ENCODE measurements at regions not wholly inside any gene's neighbourhood (a gene's known extent, or its start where the extent isn't known, plus 50 kb on each side); places are given as distances from the start of the nearest gene placed in this dataset.

- ATAC-seq: no peak
- Mint-ChIP-seq H3K4me1 (no peaks in the 10 kb centered on the region), H3K9me3 (peaks cover 4% of the 10 kb centered on the region), H3K36me3 (no peaks in the 10 kb centered on the region), H3K27ac (no peak overlapping the region), H3K4me3 (no peak overlapping the region)
- DNase-seq (ENCODE audit: low spot score in 2 of 2): no peak
Observed at GRCh38 chr2:107027205-107027604, 141.2 kb upstream of the ST6GAL2 start.

- H3K9me3 Mint-ChIP-seq: peaks cover 4% of the 10 kb centered on the region
- no peaks in the 10 kb centered on the region for H3K4me1 Mint-ChIP-seq
- ATAC-seq: no peak
- no peak overlapping the region for H3K4me3 Mint-ChIP-seq
- H3K36me3 Mint-ChIP-seq: no peaks in the 10 kb centered on the region
- no peak for DNase-seq (ENCODE audit: low spot score in 2 of 2)
- no peak overlapping the region for H3K27ac Mint-ChIP-seq
Observed at GRCh38 chr2:107027810-107028209, 141.8 kb upstream of the ST6GAL2 start.

- no peaks in the 10 kb centered on the region for H3K36me3 Mint-ChIP-seq
- H3K27ac Mint-ChIP-seq: no peak overlapping the region
- DNase-seq (ENCODE audit: low spot score in 2 of 2): no peak
- no peak for ATAC-seq
- no peak overlapping the region for H3K4me3 Mint-ChIP-seq
- peaks cover 4% of the 10 kb centered on the region for H3K9me3 Mint-ChIP-seq
- H3K4me1 Mint-ChIP-seq: no peaks in the 10 kb centered on the region
Observed at GRCh38 chr2:107028661-107029060, 142.7 kb upstream of the ST6GAL2 start.

- H3K36me3 Mint-ChIP-seq: no peaks in the 10 kb centered on the region
- no peak overlapping the region for H3K27ac Mint-ChIP-seq
- DNase-seq (ENCODE audit: low spot score in 2 of 2) (no peak), ATAC-seq (no peak)
- no peaks in the 10 kb centered on the region for H3K4me1 Mint-ChIP-seq
- no peak overlapping the region for H3K4me3 Mint-ChIP-seq
- H3K9me3 Mint-ChIP-seq: peaks cover 16% of the 10 kb centered on the region
Observed at GRCh38 chr2:107036293-107036692, 150.3 kb upstream of the ST6GAL2 start.

GRCh38 chr2:107062173-107062572 lies 176.2 kb upstream of the ST6GAL2 start:
- DNase-seq (ENCODE audit: low spot score in 2 of 2) (no peak), ATAC-seq (no peak)
- H3K4me1 Mint-ChIP-seq: no peaks in the 10 kb centered on the region
- H3K36me3 Mint-ChIP-seq: no peaks in the 10 kb centered on the region
- H3K9me3 Mint-ChIP-seq: peaks cover 2% of the 10 kb centered on the region
- no peak overlapping the region for H3K27ac Mint-ChIP-seq
- no peak overlapping the region for H3K4me3 Mint-ChIP-seq

- Mint-ChIP-seq H3K9me3 (peaks cover 2% of the 10 kb centered on the region), H3K4me3 (no peak overlapping the region), H3K4me1 (no peaks in the 10 kb centered on the region), H3K36me3 (no peaks in the 10 kb centered on the region), H3K27ac (no peak overlapping the region)
- no peak for ATAC-seq
- no peak for DNase-seq (ENCODE audit: low spot score in 2 of 2)
Observed at GRCh38 chr2:107062599-107063220, 176.7 kb upstream of the ST6GAL2 start.

- Mint-ChIP-seq H3K4me3 (no peak overlapping the region), H3K4me1 (no peaks in the 10 kb centered on the region), H3K9me3 (peaks cover 2% of the 10 kb centered on the region), H3K27ac (no peak overlapping the region), H3K36me3 (no peaks in the 10 kb centered on the region)
- DNase-seq (ENCODE audit: low spot score in 2 of 2) (no peak), ATAC-seq (no peak)
Observed at GRCh38 chr2:107063228-107063627, 177.3 kb upstream of the ST6GAL2 start.

GRCh38 chr2:107064750-107065149 lies 178.8 kb upstream of the ST6GAL2 start:
- Mint-ChIP-seq H3K4me3 (no peak overlapping the region), H3K27ac (no peak overlapping the region), H3K36me3 (no peaks in the 10 kb centered on the region), H3K9me3 (peaks cover 2% of the 10 kb centered on the region), H3K4me1 (no peaks in the 10 kb centered on the region)
- ATAC-seq (no peak), DNase-seq (ENCODE audit: low spot score in 2 of 2) (no peak)

GRCh38 chr2:107068069-107068916 lies 182.3 kb upstream of the ST6GAL2 start:
- ATAC-seq (no peak), DNase-seq (ENCODE audit: low spot score in 2 of 2) (no peak)
- no peaks in the 10 kb centered on the region for H3K4me1 Mint-ChIP-seq
- no peaks in the 10 kb centered on the region for H3K9me3 Mint-ChIP-seq
- no peak overlapping the region for H3K4me3 Mint-ChIP-seq
- no peak overlapping the region for H3K27ac Mint-ChIP-seq
- no peaks in the 10 kb centered on the region for H3K36me3 Mint-ChIP-seq

- Mint-ChIP-seq H3K4me1 (no peaks in the 10 kb centered on the region), H3K36me3 (no peaks in the 10 kb centered on the region), H3K9me3 (peaks cover 3% of the 10 kb centered on the region), H3K4me3 (no peak overlapping the region), H3K27ac (no peak overlapping the region)
- no peak for DNase-seq (ENCODE audit: low spot score in 2 of 2)
- ATAC-seq: no peak
Observed at GRCh38 chr2:107069890-107070289, 183.9 kb upstream of the ST6GAL2 start.

- ATAC-seq (no peak), DNase-seq (ENCODE audit: low spot score in 2 of 2) (no peak)
- H3K4me1 Mint-ChIP-seq: no peaks in the 10 kb centered on the region
- no peak overlapping the region for H3K27ac Mint-ChIP-seq
- H3K4me3 Mint-ChIP-seq: no peak overlapping the region
- no peaks in the 10 kb centered on the region for H3K36me3 Mint-ChIP-seq
- peaks cover 3% of the 10 kb centered on the region for H3K9me3 Mint-ChIP-seq
Observed at GRCh38 chr2:107072150-107072940, 186.4 kb upstream of the ST6GAL2 start.

GRCh38 chr2:107078584-107078983 lies 192.6 kb upstream of the ST6GAL2 start:
- DNase-seq (ENCODE audit: low spot score in 2 of 2) (no peak), ATAC-seq (no peak)
- H3K4me1 Mint-ChIP-seq: no peaks in the 10 kb centered on the region
- H3K27ac Mint-ChIP-seq: no peak overlapping the region
- H3K4me3 Mint-ChIP-seq: no peak overlapping the region
- peaks cover 8% of the 10 kb centered on the region for H3K9me3 Mint-ChIP-seq
- H3K36me3 Mint-ChIP-seq: no peaks in the 10 kb centered on the region

- ATAC-seq: no peak
- Mint-ChIP-seq H3K4me3 (no peak overlapping the region), H3K9me3 (peaks cover 10% of the 10 kb centered on the region), H3K4me1 (no peaks in the 10 kb centered on the region), H3K36me3 (no peaks in the 10 kb centered on the region), H3K27ac (no peak overlapping the region)
- no peak for DNase-seq (ENCODE audit: low spot score in 2 of 2)
Observed at GRCh38 chr2:107086497-107086896, 200.5 kb upstream of the ST6GAL2 start.

- Mint-ChIP-seq H3K36me3 (no peaks in the 10 kb centered on the region), H3K4me3 (no peak overlapping the region), H3K9me3 (peaks cover 10% of the 10 kb centered on the region), H3K4me1 (no peaks in the 10 kb centered on the region), H3K27ac (no peak overlapping the region)
- no peak for DNase-seq (ENCODE audit: low spot score in 2 of 2)
- ATAC-seq: no peak
Observed at GRCh38 chr2:107088156-107088555, 202.2 kb upstream of the ST6GAL2 start.

- no peak for ATAC-seq
- H3K4me3 Mint-ChIP-seq: no peak overlapping the region
- no peak for DNase-seq (ENCODE audit: low spot score in 2 of 2)
- H3K4me1 Mint-ChIP-seq: no peaks in the 10 kb centered on the region
- H3K27ac Mint-ChIP-seq: no peak overlapping the region
- H3K9me3 Mint-ChIP-seq: peaks cover 11% of the 10 kb centered on the region
- H3K36me3 Mint-ChIP-seq: peaks cover 4% of the 10 kb centered on the region
Observed at GRCh38 chr2:107091163-107091864, 205.3 kb upstream of the ST6GAL2 start.

Measured in stimulated activated effector memory CD8-positive, alpha-beta T cell treated with anti-CD3 and anti-CD28 coated beads, Interleukin-12 subunit alpha, Interleukin-12 subunit beta, amount 100 ng/mL, for 72 hours (primary cell).